ENCODE measurements at regions not wholly inside any gene's neighbourhood (a gene's known extent, or its start where the extent isn't known, plus 50 kb on each side); places are given as distances from the start of the nearest gene placed in this dataset.

GRCh38 chr13:65985612-65986011 lies 1244.5 kb downstream of the PCDH9 start:
- TF ChIP-seq EZH2phosphoT487 (IDR thresholded peaks at IDR 0.05; ENCODE audit: low read depth): no peak
- no peak for TF ChIP-seq CTCF (IDR thresholded peaks at IDR 0.05; ENCODE audit: low read depth, low read length)
- H3K9me3 ChIP-seq (ENCODE audit: insufficient read depth, low read length): no peaks in the 10 kb centered on the region
- no peak overlapping the region for H2AFZ ChIP-seq (ENCODE audit: low read depth, low read length)
- no peaks in the 10 kb centered on the region for H3K4me1 ChIP-seq (ENCODE audit: low read length)
- H3K4me3 ChIP-seq (ENCODE audit: low read length): no peak overlapping the region
- no peak overlapping the region for H3K4me2 ChIP-seq (ENCODE audit: low read length)
- no peaks in the 10 kb centered on the region for H4K20me1 ChIP-seq (ENCODE audit: insufficient read depth, low read length)
- no peaks in the 10 kb centered on the region for H3K27me3 ChIP-seq (ENCODE audit: low read depth, low read length)
- H3K9ac ChIP-seq (ENCODE audit: low read length): no peak overlapping the region
- H3K79me2 ChIP-seq (ENCODE audit: low read length): no peaks in the 10 kb centered on the region
- no peaks in the 10 kb centered on the region for H3K36me3 ChIP-seq (replicated peaks; ENCODE audit: low read depth, low read length)
- no peak overlapping the region for H3K27ac ChIP-seq (ENCODE audit: low read length)

GRCh38 chr13:65977525-65977924 lies 1252.6 kb downstream of the PCDH9 start:
- Histone ChIP-seq H3K27ac (ENCODE audit: low read length) (no peak overlapping the region), H3K36me3 (replicated peaks; ENCODE audit: low read depth, low read length) (no peaks in the 10 kb centered on the region), H3K4me3 (ENCODE audit: low read length) (no peak overlapping the region), H4K20me1 (ENCODE audit: insufficient read depth, low read length) (no peaks in the 10 kb centered on the region), H3K79me2 (ENCODE audit: low read length) (no peaks in the 10 kb centered on the region), H3K4me1 (ENCODE audit: low read length) (no peaks in the 10 kb centered on the region), H2AFZ (ENCODE audit: low read depth, low read length) (no peak overlapping the region), H3K27me3 (ENCODE audit: low read depth, low read length) (no peaks in the 10 kb centered on the region), H3K4me2 (ENCODE audit: low read length) (no peak overlapping the region), H3K9me3 (ENCODE audit: insufficient read depth, low read length) (no peaks in the 10 kb centered on the region), H3K9ac (ENCODE audit: low read length) (no peak overlapping the region)
- TF ChIP-seq CTCF (IDR thresholded peaks at IDR 0.05; ENCODE audit: low read depth, low read length) (no peak), EZH2phosphoT487 (IDR thresholded peaks at IDR 0.05; ENCODE audit: low read depth) (no peak)

GRCh38 chr13:65971541-65971940 lies 1258.6 kb downstream of the PCDH9 start:
- TF ChIP-seq EZH2phosphoT487 (IDR thresholded peaks at IDR 0.05; ENCODE audit: low read depth): no peak
- no peak for TF ChIP-seq CTCF (IDR thresholded peaks at IDR 0.05; ENCODE audit: low read depth, low read length)
- peaks cover 3% of the 10 kb centered on the region; the same call in 1 of the 2 replicates for H3K4me1 ChIP-seq (ENCODE audit: low read length)
- H3K27ac ChIP-seq (ENCODE audit: low read length): no peak overlapping the region

GRCh38 chr13:65966991-65967451 lies 1263.1 kb downstream of the PCDH9 start:
- H2AFZ ChIP-seq (ENCODE audit: low read depth, low read length): peak overlapping the region; percentile 35; the same call in 1 of the 2 replicates
- no peak overlapping the region for H3K4me2 ChIP-seq (ENCODE audit: low read length)
- H4K20me1 ChIP-seq (ENCODE audit: insufficient read depth, low read length): no peaks in the 10 kb centered on the region
- no peaks in the 10 kb centered on the region for H3K9me3 ChIP-seq (ENCODE audit: insufficient read depth, low read length)
- H3K27ac ChIP-seq (ENCODE audit: low read length): no peak overlapping the region
- no peak overlapping the region for H3K9ac ChIP-seq (ENCODE audit: low read length)
- no peak overlapping the region for H3K4me3 ChIP-seq (ENCODE audit: low read length)
- peaks cover 3% of the 10 kb centered on the region; the same call in 1 of the 2 replicates for H3K4me1 ChIP-seq (ENCODE audit: low read length)
- no peaks in the 10 kb centered on the region for H3K27me3 ChIP-seq (ENCODE audit: low read depth, low read length)
- no peak for TF ChIP-seq EZH2phosphoT487 (IDR thresholded peaks at IDR 0.05; ENCODE audit: low read depth)
- TF ChIP-seq CTCF (IDR thresholded peaks at IDR 0.05; ENCODE audit: low read depth, low read length): peak; percentile 44
- H3K36me3 ChIP-seq (replicated peaks; ENCODE audit: low read depth, low read length): no peaks in the 10 kb centered on the region
- no peaks in the 10 kb centered on the region for H3K79me2 ChIP-seq (ENCODE audit: low read length)

More at GRCh38 chr13:65971541-65971940, 1258.6 kb downstream of the PCDH9 start:
- no peaks in the 10 kb centered on the region for H3K79me2 ChIP-seq (ENCODE audit: low read length)
- no peak overlapping the region for H2AFZ ChIP-seq (ENCODE audit: low read depth, low read length)
- no peaks in the 10 kb centered on the region for H3K27me3 ChIP-seq (ENCODE audit: low read depth, low read length)
- H3K36me3 ChIP-seq (replicated peaks; ENCODE audit: low read depth, low read length): no peaks in the 10 kb centered on the region
- no peaks in the 10 kb centered on the region for H3K9me3 ChIP-seq (ENCODE audit: insufficient read depth, low read length)
- no peaks in the 10 kb centered on the region for H4K20me1 ChIP-seq (ENCODE audit: insufficient read depth, low read length)
- H3K4me3 ChIP-seq (ENCODE audit: low read length): no peak overlapping the region
- no peak overlapping the region for H3K4me2 ChIP-seq (ENCODE audit: low read length)
- H3K9ac ChIP-seq (ENCODE audit: low read length): no peak overlapping the region
